CD4-positive, alpha-beta T cell (primary cell): ENCODE measurements at regions not wholly inside any gene's neighbourhood (a gene's known extent, or its start where the extent isn't known, plus 50 kb on each side); places are given as distances from the start of the nearest gene placed in this dataset.

ENCODE experiments used
- ATAC-seq: fragments of 200-7000 bp; cut with Tn5 transposase; one replicate; pipeline ENCODE4 v1.10.0; 2022; ENCODE audit warnings: mild to moderate bottlenecking; ENCODE audit not compliant: poor library complexity
- CTCF ChIA-PET: fragments of 350-600 bp; sonication (Branson Sonifier 250); formaldehyde crosslinking; loops from one replicate; lab custom pipeline; 2021; ENCODE audit warnings: antibody characterized with exemption, inconsistent platforms; lab: Charles Lee
- POLR2A ChIA-PET: fragments of 350-600 bp; sonication (Branson Sonifier 250); formaldehyde crosslinking; loops from one replicate; lab custom pipeline; 2021; ENCODE audit warnings: antibody characterized with exemption, inconsistent platforms; lab: Charles Lee
- DNase-seq, 14 experiments: peaks; one replicate each; pipeline ENCODE4 v3.0.0-alpha.2; 2013 to 2020; ENCODE audit warnings: mixed read lengths in 2 of 14
- H3K27ac ChIP-seq, 2 donors: one replicate each; pipeline versions ENCODE4 v1.5.1 to v1.7.0; 2013; ENCODE audit warnings: low read length in 2 of 2, low read depth in 1 of 2, mild to moderate bottlenecking in 1 of 2
- H3K27me3 ChIP-seq, 2 experiments: 1 replicate in 1 of 2; 2 replicates in 1 of 2; pipeline versions ENCODE4 v1.6.1 to v1.7.0; 2013; ENCODE audit warnings: low read length in 2 of 2, control low read depth in 1 of 2, mild to moderate bottlenecking in 1 of 2, moderate library complexity in 1 of 2; ENCODE audit not compliant: insufficient read depth in 2 of 2, control insufficient read depth in 1 of 2
- H3K36me3 ChIP-seq: one replicate; pipeline ENCODE4 v1.6.1; 2013; ENCODE audit warnings: low read length, control low read depth; ENCODE audit not compliant: insufficient read depth
- H3K4me1 ChIP-seq: one replicate; pipeline ENCODE4 v1.6.1; 2013; ENCODE audit warnings: low read length, control low read depth; ENCODE audit not compliant: insufficient read depth
- H3K4me3 ChIP-seq: one replicate; pipeline ENCODE4 v1.5.1; 2013; ENCODE audit warnings: mild to moderate bottlenecking, low read length, moderate library complexity
- H3K9me3 ChIP-seq, 2 experiments: 1 replicate in 1 of 2; 2 replicates in 1 of 2; pipeline versions ENCODE4 v1.6.1 to v1.7.0; 2013; ENCODE audit warnings: low read length in 2 of 2, mild to moderate bottlenecking in 2 of 2, control low read depth in 1 of 2, moderate library complexity in 1 of 2; ENCODE audit not compliant: control insufficient read depth in 1 of 2, insufficient read depth in 1 of 2
- H3K27ac Mint-ChIP-seq: one replicate; pipeline ENCODE4 v1.8.0; 2020; ENCODE audit warnings: mixed read lengths
- H3K27me3 Mint-ChIP-seq: one replicate; pipeline ENCODE4 v1.8.0; 2021; ENCODE audit warnings: mixed read lengths
- H3K36me3 Mint-ChIP-seq: one replicate; pipeline ENCODE4 v1.8.0; 2021; ENCODE audit warnings: low read depth, mixed read lengths
- H3K4me1 Mint-ChIP-seq: one replicate; pipeline ENCODE4 v1.8.0; 2021; ENCODE audit warnings: low read depth, mixed read lengths
- H3K4me3 Mint-ChIP-seq: one replicate; pipeline ENCODE4 v1.8.0; 2020; ENCODE audit warnings: mild to moderate bottlenecking, mixed read lengths
- H3K9me3 Mint-ChIP-seq: one replicate; pipeline ENCODE4 v1.8.0; 2020; ENCODE audit warnings: mixed read lengths
- CTCF ChIP-seq: fragments of 200-600 bp; IDR thresholded peaks from one replicate; pipeline ENCODE4 v1.8.0; 2022; ENCODE audit warnings: antibody characterized with exemption, mild to moderate bottlenecking
- intact Hi-C, 2 experiments: fragments of 100-400 bp; cut with DNase I in 1 of 2; cut with micrococcal nuclease in 1 of 2; formaldehyde crosslinking; loops; one replicate each; pipeline versions ENCODE4 v1.15.1 to v1.9.0; 2023 to 2025; cut with DNase I, micrococcal nuclease

- no peak overlapping the region for H3K4me3 Mint-ChIP-seq
- DNase-seq (no peak), ATAC-seq (no peak)
- Histone ChIP-seq H3K27ac (no peak overlapping the region), H3K9me3 (peaks cover 0 to 7% of the 10 kb centered on the region in 2 experiments), H3K4me3 (no peak overlapping the region), H3K4me1 (no peaks in the 10 kb centered on the region), H3K36me3 (no peaks in the 10 kb centered on the region), H3K27me3 (peaks cover 15 to 18% of the 10 kb centered on the region in 2 experiments)
- no peak overlapping the region for H3K27ac Mint-ChIP-seq
- no peaks in the 10 kb centered on the region for H3K9me3 Mint-ChIP-seq
- ChIA-PET CTCF (no interaction called here), POLR2A (no interaction called here)
- H3K36me3 Mint-ChIP-seq = no peaks in the 10 kb centered on the region
- TF ChIP-seq CTCF = no peak
- peaks cover 56% of the 10 kb centered on the region for H3K27me3 Mint-ChIP-seq
- intact Hi-C loops = no loop called here
- no peaks in the 10 kb centered on the region for H3K4me1 Mint-ChIP-seq
Measured at GRCh38 chr6:159525445-159526025, 167.5 kb downstream of the SOD2 start.

- POLR2A ChIA-PET = no interaction called here
- H3K36me3 Mint-ChIP-seq = no peaks in the 10 kb centered on the region
- peaks cover 9% of the 10 kb centered on the region for H3K9me3 Mint-ChIP-seq
- ATAC-seq (no peak), DNase-seq (no peak)
- Histone ChIP-seq H3K27me3 (peaks cover 20 to 23% of the 10 kb centered on the region in 2 experiments), H3K36me3 (no peaks in the 10 kb centered on the region), H3K4me3 (no peak overlapping the region), H3K9me3 (peaks cover 0 to 14% of the 10 kb centered on the region in 2 experiments), H3K27ac (no peak overlapping the region), H3K4me1 (no peaks in the 10 kb centered on the region)
- intact Hi-C loops = no loop called here
- H3K27me3 Mint-ChIP-seq = peaks cover 60% of the 10 kb centered on the region
- no peak overlapping the region for H3K4me3 Mint-ChIP-seq
- no peak for TF ChIP-seq CTCF
- CTCF ChIA-PET = interaction anchor here (0.6 kb wide), 1 partner anchor 140 kb away, joined by 3 read pairs; no protein-coding TSS in a partner anchor
- no peaks in the 10 kb centered on the region for H3K4me1 Mint-ChIP-seq
- H3K27ac Mint-ChIP-seq = no peak overlapping the region
Measured at GRCh38 chr6:159522877-159523547, 170.0 kb downstream of the SOD2 start.

- ChIA-PET CTCF (no interaction called here), POLR2A (no interaction called here)
- DNase-seq (no peak), ATAC-seq (no peak)
- no peak overlapping the region for H3K27ac ChIP-seq
- H3K9me3 Mint-ChIP-seq = peaks cover 15% of the 10 kb centered on the region
- no peak overlapping the region for H3K27ac Mint-ChIP-seq
- peaks cover 0 to 14% of the 10 kb centered on the region in 2 experiments for H3K9me3 ChIP-seq
- TF ChIP-seq CTCF = no peak
- no peaks in the 10 kb centered on the region for H3K36me3 ChIP-seq
- peaks cover 20 to 23% of the 10 kb centered on the region in 2 experiments for H3K27me3 ChIP-seq
- intact Hi-C loops = no loop called here
- H3K27me3 Mint-ChIP-seq = peaks cover 55% of the 10 kb centered on the region
- H3K4me3 ChIP-seq = no peak overlapping the region
- no peak overlapping the region for H3K4me3 Mint-ChIP-seq
- no peaks in the 10 kb centered on the region for H3K36me3 Mint-ChIP-seq
- no peaks in the 10 kb centered on the region for H3K4me1 Mint-ChIP-seq
- no peaks in the 10 kb centered on the region for H3K4me1 ChIP-seq
Measured at GRCh38 chr6:159521962-159522361, 171.1 kb downstream of the SOD2 start.
